H1 (cell line): ENCODE measurements at regions not wholly inside any gene's neighbourhood (a gene's known extent, or its start where the extent isn't known, plus 50 kb on each side); places are given as distances from the start of the nearest gene placed in this dataset.

Experiments used
- CTCF ChIA-PET: fragments of 300-600 bp; sonication (Branson Sonifier 250); formaldehyde crosslinking; loops from one replicate; lab custom pipeline; 2021; ENCODE audit not compliant: partially characterized antibody; lab: Charles Lee
- POLR2A ChIA-PET: fragments of 300-600 bp; sonication (Branson Sonifier 250); formaldehyde crosslinking; loops from one replicate; lab custom pipeline; 2021; ENCODE audit warnings: inconsistent platforms; ENCODE audit not compliant: partially characterized antibody; lab: Charles Lee
- DNase-seq, 2 experiments: peaks; one replicate each; pipeline versions ENCODE4 v3.0.0 to v3.0.0-alpha.2; 2010 to 2022; ENCODE audit warnings: low spot score in 2 of 2, low read depth in 1 of 2, mixed read lengths in 1 of 2
- FAIRE-seq: peaks from 2 replicates; lab custom pipeline; 2011; peaks lifted over from hg19 to GRCh38; lab: Jason Lieb, UNC
- H2AFZ ChIP-seq: 2 replicates; pipeline ENCODE4 v1.8.1; 2012; ENCODE audit warnings: low read length, inconsistent platforms
- H2AK5ac ChIP-seq: 2 replicates; pipeline ENCODE4 v1.6.1; 2013; ENCODE audit warnings: low read depth, low read length
- H2BK120ac ChIP-seq: replicated peaks from 2 replicates; pipeline ENCODE3; 2013; ENCODE audit warnings: low read depth, low read length, inconsistent platforms
- H2BK12ac ChIP-seq: 2 replicates; pipeline ENCODE4 v1.6.1; 2013; ENCODE audit warnings: low read depth, low read length
- H2BK15ac ChIP-seq: 2 replicates; pipeline ENCODE4 v1.6.1; 2013; ENCODE audit warnings: low read length
- H2BK20ac ChIP-seq: 2 replicates; pipeline ENCODE4 v1.6.1; 2013; ENCODE audit warnings: low read length
- H2BK5ac ChIP-seq: 2 replicates; pipeline ENCODE4 v1.6.1; 2013; ENCODE audit warnings: low read depth, low read length
- H3K14ac ChIP-seq: 2 replicates; pipeline ENCODE4 v1.6.1; 2013; ENCODE audit warnings: inconsistent platforms; ENCODE audit not compliant: insufficient read length
- H3K18ac ChIP-seq: 2 replicates; pipeline ENCODE4 v1.6.1; 2013; ENCODE audit warnings: low read length; ENCODE audit errors: extremely low read depth
- H3K23ac ChIP-seq: 2 replicates; pipeline ENCODE4 v1.6.1; 2013; ENCODE audit warnings: inconsistent platforms; ENCODE audit not compliant: insufficient read length
- H3K23me2 ChIP-seq: 2 replicates; pipeline ENCODE4 v1.6.1; 2013; ENCODE audit warnings: low read depth, low read length
- H3K27ac ChIP-seq: 2 replicates; pipeline ENCODE4 v1.6.1; 2011; ENCODE audit warnings: low read depth, low read length, inconsistent platforms
- H3K27me3 ChIP-seq, 4 experiments: replicated peaks in 1 of 4; 1 replicate in 1 of 4; 2 replicates in 3 of 4; pipeline versions ENCODE4 v1.6.1 to v1.8.1; 2011 to 2013; ENCODE audit warnings: low read length in 3 of 4, mild to moderate bottlenecking in 3 of 4, inconsistent platforms in 2 of 4, mixed read lengths in 2 of 4, moderate library complexity in 1 of 4; ENCODE audit not compliant: control insufficient read depth in 3 of 4, insufficient read depth in 3 of 4; ENCODE audit errors: extremely low read depth in 1 of 4
- H3K36me3 ChIP-seq, 4 experiments: 2 replicates each; pipeline versions ENCODE4 v1.6.1 to v1.8.1; 2011 to 2013; ENCODE audit warnings: mild to moderate bottlenecking in 4 of 4, low read length in 3 of 4, moderate library complexity in 2 of 4, control low read depth in 1 of 4, inconsistent platforms in 1 of 4; ENCODE audit not compliant: insufficient read depth in 4 of 4, control insufficient read depth in 2 of 4
- H3K4ac ChIP-seq: replicated peaks from 2 replicates; pipeline ENCODE3; 2013; ENCODE audit warnings: low read length, low read depth, mixed read lengths, inconsistent platforms; ENCODE audit not compliant: insufficient read length
- H3K4me1 ChIP-seq, 4 experiments: replicated peaks in 1 of 4; 1 replicate in 1 of 4; 2 replicates in 3 of 4; pipeline versions ENCODE4 v1.6.1 to v1.8.1; 2011 to 2013; ENCODE audit warnings: low read length in 3 of 4, inconsistent platforms in 2 of 4, mixed read lengths in 1 of 4; ENCODE audit not compliant: insufficient read depth in 4 of 4, control insufficient read depth in 3 of 4
- H3K4me2 ChIP-seq, 2 experiments: 2 replicates each; pipeline versions ENCODE4 v1.6.1 to v1.8.1; 2011 to 2013; ENCODE audit warnings: low read depth in 2 of 2, low read length in 2 of 2, control low read depth in 1 of 2, inconsistent platforms in 1 of 2, mild to moderate bottlenecking in 1 of 2; ENCODE audit not compliant: insufficient read depth in 1 of 2
- H3K4me3 ChIP-seq, 4 experiments: fragments of 200-600, 300-600 bp in 1 of 4; sonication (generic), shearing (Covaris generic), sonication (Bioruptor Twin) in 1 of 4; 2 replicates each; pipeline versions ENCODE4 v1.5.1 to v1.8.1; 2011 to 2016; ENCODE audit warnings: low read length in 4 of 4, low read depth in 3 of 4, control low read depth in 2 of 4, inconsistent platforms in 2 of 4, mild to moderate bottlenecking in 2 of 4, mixed read lengths in 1 of 4, moderate library complexity in 1 of 4; ENCODE audit not compliant: insufficient read depth in 2 of 4; ENCODE audit errors: extremely low read depth in 1 of 4
- H3K56ac ChIP-seq: replicated peaks from 2 replicates; pipeline ENCODE3; 2013; ENCODE audit warnings: low read depth, mild to moderate bottlenecking, mixed read lengths, low read length, inconsistent platforms; ENCODE audit not compliant: insufficient read length
- H3K79me1 ChIP-seq: 2 replicates; pipeline ENCODE4 v1.6.1; 2013; ENCODE audit warnings: low read depth, low read length, control low read depth
- H3K79me2 ChIP-seq, 2 experiments: 2 replicates each; pipeline versions ENCODE4 v1.6.1 to v1.8.1; 2012 to 2013; ENCODE audit warnings: low read length in 2 of 2, mild to moderate bottlenecking in 2 of 2, inconsistent platforms in 1 of 2; ENCODE audit not compliant: insufficient read depth in 2 of 2, control insufficient read depth in 1 of 2
- H3K9ac ChIP-seq, 4 experiments: replicated peaks in 1 of 4; 1 replicate in 1 of 4; 2 replicates in 3 of 4; pipeline versions ENCODE4 v1.6.1 to v1.8.1; 2011 to 2013; ENCODE audit warnings: low read depth in 3 of 4, low read length in 3 of 4, control low read depth in 2 of 4, mild to moderate bottlenecking in 2 of 4, moderate library complexity in 2 of 4, inconsistent platforms in 1 of 4; ENCODE audit errors: extremely low read depth in 1 of 4
- H3K9me3 ChIP-seq, 2 experiments: 2 replicates each; pipeline versions ENCODE4 v1.6.1 to v1.8.1; 2012 to 2013; ENCODE audit warnings: mild to moderate bottlenecking in 2 of 2, moderate library complexity in 2 of 2, control low read depth in 1 of 2, inconsistent platforms in 1 of 2, low read depth in 1 of 2, low read length in 1 of 2, mixed read lengths in 1 of 2; ENCODE audit not compliant: insufficient read depth in 2 of 2
- H4K20me1 ChIP-seq, 2 experiments: replicated peaks in 1 of 2; 2 replicates each; pipeline versions ENCODE3 to v1.8.1; 2011 to 2013; ENCODE audit warnings: inconsistent platforms in 2 of 2, low read length in 2 of 2, mild to moderate bottlenecking in 1 of 2; ENCODE audit not compliant: insufficient read depth in 2 of 2, control insufficient read depth in 1 of 2
- H4K5ac ChIP-seq: 2 replicates; pipeline ENCODE4 v1.6.1; 2013; ENCODE audit warnings: low read length, low read depth, mixed read lengths, inconsistent platforms; ENCODE audit not compliant: insufficient read length
- H4K8ac ChIP-seq: 2 replicates; pipeline ENCODE4 v1.8.0; 2013; ENCODE audit warnings: mild to moderate bottlenecking, moderate library complexity, low read length, inconsistent platforms; ENCODE audit not compliant: insufficient read depth; ENCODE audit errors: extremely low read depth
- H4K91ac ChIP-seq: replicated peaks from 2 replicates; pipeline ENCODE3; 2013; ENCODE audit warnings: low read length, mixed read lengths, inconsistent platforms; ENCODE audit not compliant: insufficient read length
- ATF2 ChIP-seq: IDR thresholded peaks from 2 replicates; pipeline ENCODE4 v1.6.1; 2012; ENCODE audit warnings: low read length, inconsistent platforms
- KDM4A ChIP-seq: IDR thresholded peaks from one replicate; pipeline ENCODE4 v1.7.1; 2012; ENCODE audit warnings: low read depth, mild to moderate bottlenecking, moderate library complexity, low read length, inconsistent platforms; ENCODE audit not compliant: severe bottlenecking
- MAFK ChIP-seq: IDR thresholded peaks from 2 replicates; pipeline ENCODE4 v1.6.1; 2012; ENCODE audit warnings: low read depth, mild to moderate bottlenecking, improper control_type of control experiment, low read length
- RNF2 ChIP-seq: fragments of 200-900, 300-1000 bp; sonication (generic); IDR thresholded peaks from 2 replicates; pipeline ENCODE4 v1.7.1; 2016; ENCODE audit warnings: borderline replicate concordance, low read depth, mild to moderate bottlenecking, antibody characterized with exemption, low read length; ENCODE audit not compliant: poor library complexity, severe bottlenecking; ENCODE audit errors: missing control alignments
- SIN3A ChIP-seq, 2 experiments: IDR thresholded peaks in 1 of 2; conservative IDR thresholded peaks in 1 of 2; 2 replicates each; pipeline ENCODE4 v1.6.1; 2011 to 2012; ENCODE audit warnings: low read length in 2 of 2, improper control_type of control experiment in 1 of 2, low read depth in 1 of 2, mild to moderate bottlenecking in 1 of 2
- SP1 ChIP-seq: IDR thresholded peaks from 2 replicates; pipeline ENCODE4 v1.6.1; 2011; ENCODE audit warnings: low read depth, low read length
- SP2 ChIP-seq: IDR thresholded peaks from 2 replicates; pipeline ENCODE4 v1.6.1; 2012; ENCODE audit warnings: mild to moderate bottlenecking, low read length, inconsistent platforms
- TEAD4 ChIP-seq: IDR thresholded peaks from 2 replicates; pipeline ENCODE4 v1.6.1; 2012; ENCODE audit warnings: low read depth, low read length, inconsistent platforms, mixed read lengths
- WGBS, 2 experiments: shearing (Covaris generic) in 1 of 2; methylation state at CpG; one replicate each; pipeline versions ENCODE4 v1.1.6 to v1.1.7; 2013 to 2015; ENCODE audit warnings: low lambda C conversion rate in 2 of 2, mixed read lengths in 2 of 2, inconsistent platforms in 1 of 2, low coverage in 1 of 2, missing lambda C conversion rate in 1 of 2; ENCODE audit not compliant: insufficient replicate concordance in 2 of 2, insufficient coverage in 1 of 2, insufficient read length in 1 of 2; ENCODE audit errors: extremely low coverage in 1 of 2, missing lambda C conversion rate in 1 of 2; 5-methylcytosine and 5-hydroxymethylcytosine counted together

GRCh38 chr5:57414857-57415256 lies 67.8 kb downstream of the ACTBL2 start:
- Histone ChIP-seq H4K20me1 (no peaks in the 10 kb centered on the region), H4K91ac (no peak overlapping the region), H2BK15ac (no peak overlapping the region), H3K27ac (no peak overlapping the region), H2BK5ac (no peak overlapping the region), H3K36me3 (no peaks in the 10 kb centered on the region), H3K4me2 (no peak overlapping the region), H3K23me2 (no peaks in the 10 kb centered on the region), H2AK5ac (no peak overlapping the region), H3K23ac (no peak overlapping the region), H3K79me1 (no peaks in the 10 kb centered on the region), H3K4me3 (no peak overlapping the region), H3K27me3 (no peaks in the 10 kb centered on the region), H2BK120ac (no peak overlapping the region), H2AFZ (no peak overlapping the region), H3K4ac (no peak overlapping the region), H3K9ac (no peak overlapping the region), H3K4me1 (no peaks in the 10 kb centered on the region), H2BK20ac (no peak overlapping the region), H3K79me2 (no peaks in the 10 kb centered on the region), H4K8ac (no peak overlapping the region), H3K56ac (no peak overlapping the region), H3K14ac (no peak overlapping the region), H2BK12ac (no peak overlapping the region), H3K9me3 (no peaks in the 10 kb centered on the region), H3K18ac (no peak overlapping the region), H4K5ac (no peak overlapping the region)
- POLR2A ChIA-PET = no interaction called here
- FAIRE-seq (no peak), DNase-seq (no peak)
- 95% methylated on average over 2 of the region's 2 CpGs; no CpG with 5 or more reads in 1 of the 2 experiments for WGBS, 2 experiments
- CTCF ChIA-PET = interaction anchor here (1.0 to 1.3 kb wide), 2 partner anchors 77 to 1046 kb away, joined by 3 to 5 read pairs; no protein-coding TSS in a partner anchor
- TF ChIP-seq TEAD4 = no peak
- no peak for TF ChIP-seq SIN3A (conservative IDR thresholded peaks at IDR 0.05 in 1 of 2, IDR thresholded peaks at IDR 0.05 in 1 of 2; ENCODE audit: low read depth in 1 of 2, low read length in 2 of 2)
- no peak for TF ChIP-seq ATF2
- TF ChIP-seq MAFK = no peak
- no peak for TF ChIP-seq SP1
- TF ChIP-seq SP2 = no peak
- no peak for TF ChIP-seq RNF2
- no peak for TF ChIP-seq KDM4A
